ENCODE measurements at regions not wholly inside any gene's neighbourhood (a gene's known extent, or its start where the extent isn't known, plus 50 kb on each side); places are given as distances from the start of the nearest gene placed in this dataset.

- intact Hi-C loops (cut with micrococcal nuclease) = no loop called here
- no peaks in the 10 kb centered on the region for H3K27me3 Mint-ChIP-seq (ENCODE audit: insufficient read depth)
- H3K36me3 Mint-ChIP-seq (ENCODE audit: low read depth) = no peaks in the 10 kb centered on the region
- no peak overlapping the region for H3K4me3 Mint-ChIP-seq
- H3K27ac Mint-ChIP-seq = no peak overlapping the region
- H3K9me3 Mint-ChIP-seq = peaks cover 7% of the 10 kb centered on the region
- H3K4me1 Mint-ChIP-seq (ENCODE audit: low read depth) = no peaks in the 10 kb centered on the region
- DNase-seq (ENCODE audit: low spot score) = no peak
Observed at GRCh38 chr6:164296411-164296810, 881.9 kb downstream of the QKI start.

GRCh38 chr6:164294047-164294784, 879.7 kb downstream of the QKI start:
- H3K9me3 Mint-ChIP-seq = peaks cover 7% of the 10 kb centered on the region
- H3K36me3 Mint-ChIP-seq (ENCODE audit: low read depth) = no peaks in the 10 kb centered on the region
- no peak overlapping the region for H3K27ac Mint-ChIP-seq
- intact Hi-C loops (cut with micrococcal nuclease) = no loop called here
- no peak for DNase-seq (ENCODE audit: low spot score)
- H3K4me1 Mint-ChIP-seq (ENCODE audit: low read depth) = no peaks in the 10 kb centered on the region
- H3K4me3 Mint-ChIP-seq = no peak overlapping the region
- H3K27me3 Mint-ChIP-seq (ENCODE audit: insufficient read depth) = no peaks in the 10 kb centered on the region

- H3K27me3 Mint-ChIP-seq (ENCODE audit: insufficient read depth) = no peaks in the 10 kb centered on the region
- no peak overlapping the region for H3K4me3 Mint-ChIP-seq
- no peaks in the 10 kb centered on the region for H3K4me1 Mint-ChIP-seq (ENCODE audit: low read depth)
- peaks cover 4% of the 10 kb centered on the region for H3K9me3 Mint-ChIP-seq
- DNase-seq (ENCODE audit: low spot score) = no peak
- intact Hi-C loops (cut with micrococcal nuclease) = no loop called here
- H3K27ac Mint-ChIP-seq = no peak overlapping the region
- H3K36me3 Mint-ChIP-seq (ENCODE audit: low read depth) = no peaks in the 10 kb centered on the region
Observed at GRCh38 chr6:164291224-164291623, 876.7 kb downstream of the QKI start.

DNA sequence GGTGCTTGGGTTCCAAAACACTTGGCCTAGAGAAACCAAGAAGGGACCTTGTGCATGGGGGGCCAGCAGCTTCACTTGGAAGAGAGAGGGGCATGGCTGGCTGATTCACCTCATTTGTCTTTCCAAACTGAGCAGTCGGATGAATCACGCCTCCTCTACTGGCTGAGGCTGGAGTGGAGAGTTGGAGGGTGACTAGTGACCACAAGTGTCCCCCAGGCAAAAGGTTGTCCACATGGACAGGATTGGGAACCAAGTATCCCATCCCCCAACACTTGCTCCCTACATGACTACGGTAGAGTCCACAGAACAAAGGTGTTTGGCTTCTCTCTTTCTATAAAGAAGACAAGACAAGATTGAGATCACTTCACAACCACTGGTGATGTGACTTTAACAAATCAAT, 875.6 kb downstream of the QKI start:
- H3K27ac Mint-ChIP-seq = no peak overlapping the region
- intact Hi-C loops (cut with micrococcal nuclease) = no loop called here
- H3K36me3 Mint-ChIP-seq (ENCODE audit: low read depth) = no peaks in the 10 kb centered on the region
- no peaks in the 10 kb centered on the region for H3K4me1 Mint-ChIP-seq (ENCODE audit: low read depth)
- H3K27me3 Mint-ChIP-seq (ENCODE audit: insufficient read depth) = no peaks in the 10 kb centered on the region
- no peak overlapping the region for H3K4me3 Mint-ChIP-seq
- peaks cover 5% of the 10 kb centered on the region for H3K9me3 Mint-ChIP-seq
- DNase-seq (ENCODE audit: low spot score) = no peak

DNA sequence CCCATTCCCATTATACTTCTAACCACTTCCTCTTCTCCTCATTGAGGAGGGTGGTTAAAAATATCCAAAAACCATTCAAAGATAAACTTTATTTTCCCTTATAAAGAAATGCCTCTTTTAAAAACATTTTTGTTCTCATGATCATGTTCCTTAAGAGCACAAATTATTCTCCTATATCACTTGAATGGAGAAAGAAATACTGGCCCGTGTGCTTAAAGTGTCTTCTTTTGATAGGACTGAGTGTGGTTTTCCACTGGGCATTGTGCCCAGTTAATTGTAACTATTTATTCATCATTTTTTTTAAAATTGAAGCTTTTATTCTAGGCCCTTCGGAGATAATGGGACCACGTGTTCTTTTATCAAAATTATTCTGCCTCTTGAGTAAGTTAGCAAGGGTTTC, 871.5 kb downstream of the QKI start:
- no peaks in the 10 kb centered on the region for H3K36me3 Mint-ChIP-seq (ENCODE audit: low read depth)
- H3K4me3 Mint-ChIP-seq = no peak overlapping the region
- no peak overlapping the region for H3K27ac Mint-ChIP-seq
- H3K9me3 Mint-ChIP-seq = peaks cover 5% of the 10 kb centered on the region
- no peaks in the 10 kb centered on the region for H3K4me1 Mint-ChIP-seq (ENCODE audit: low read depth)
- no peaks in the 10 kb centered on the region for H3K27me3 Mint-ChIP-seq (ENCODE audit: insufficient read depth)
- intact Hi-C loops (cut with micrococcal nuclease) = no loop called here
- no peak for DNase-seq (ENCODE audit: low spot score)

DNA sequence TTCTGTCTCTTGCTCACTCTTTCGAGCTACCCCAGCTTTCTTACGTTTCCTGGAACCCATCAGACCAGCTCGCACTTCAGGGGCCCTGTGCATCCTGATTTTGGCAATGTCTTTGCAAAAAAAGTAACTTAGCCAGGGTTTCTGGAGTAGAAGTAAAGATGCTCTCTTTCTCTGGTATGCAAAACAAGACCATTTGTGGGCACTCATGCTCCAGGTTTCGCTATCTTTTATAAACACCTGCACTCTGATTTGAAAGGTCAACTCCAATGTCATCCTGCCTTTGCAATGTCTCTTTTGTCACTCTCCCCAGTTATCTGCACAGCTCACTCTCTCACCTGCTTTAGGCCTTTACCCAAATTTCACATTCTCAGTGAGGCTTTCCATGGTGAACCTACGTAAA, 869.1 kb downstream of the QKI start:
- Mint-ChIP-seq H3K4me1 (ENCODE audit: low read depth) (no peaks in the 10 kb centered on the region), H3K4me3 (no peak overlapping the region), H3K36me3 (ENCODE audit: low read depth) (no peaks in the 10 kb centered on the region), H3K9me3 (peaks cover 5% of the 10 kb centered on the region), H3K27me3 (ENCODE audit: insufficient read depth) (no peaks in the 10 kb centered on the region), H3K27ac (no peak overlapping the region)
- DNase-seq (ENCODE audit: low spot score) = no peak
- intact Hi-C loops (cut with micrococcal nuclease) = no loop called here

GRCh38 chr6:164276211-164276610, 861.7 kb downstream of the QKI start:
- no peaks in the 10 kb centered on the region for H3K4me1 Mint-ChIP-seq (ENCODE audit: low read depth)
- H3K27me3 Mint-ChIP-seq (ENCODE audit: insufficient read depth) = no peaks in the 10 kb centered on the region
- intact Hi-C loops (cut with micrococcal nuclease) = no loop called here
- no peak overlapping the region for H3K27ac Mint-ChIP-seq
- H3K9me3 Mint-ChIP-seq = no peaks in the 10 kb centered on the region
- no peak overlapping the region for H3K4me3 Mint-ChIP-seq
- no peaks in the 10 kb centered on the region for H3K36me3 Mint-ChIP-seq (ENCODE audit: low read depth)
- no peak for DNase-seq (ENCODE audit: low spot score)

GRCh38 chr6:164275773-164276172, 861.3 kb downstream of the QKI start:
- H3K4me1 Mint-ChIP-seq (ENCODE audit: low read depth) = no peaks in the 10 kb centered on the region
- intact Hi-C loops (cut with micrococcal nuclease) = no loop called here
- no peak overlapping the region for H3K4me3 Mint-ChIP-seq
- H3K9me3 Mint-ChIP-seq = no peaks in the 10 kb centered on the region
- no peak overlapping the region for H3K27ac Mint-ChIP-seq
- DNase-seq (ENCODE audit: low spot score) = no peak
- no peaks in the 10 kb centered on the region for H3K27me3 Mint-ChIP-seq (ENCODE audit: insufficient read depth)
- H3K36me3 Mint-ChIP-seq (ENCODE audit: low read depth) = no peaks in the 10 kb centered on the region

GRCh38 chr6:164274493-164274892, 860.0 kb downstream of the QKI start:
- Mint-ChIP-seq H3K27ac (no peak overlapping the region), H3K36me3 (ENCODE audit: low read depth) (no peaks in the 10 kb centered on the region), H3K9me3 (peaks cover under 1% of the 10 kb centered on the region), H3K27me3 (ENCODE audit: insufficient read depth) (no peaks in the 10 kb centered on the region), H3K4me1 (ENCODE audit: low read depth) (no peaks in the 10 kb centered on the region), H3K4me3 (no peak overlapping the region)
- no peak for DNase-seq (ENCODE audit: low spot score)
- intact Hi-C loops (cut with micrococcal nuclease) = no loop called here

DNA sequence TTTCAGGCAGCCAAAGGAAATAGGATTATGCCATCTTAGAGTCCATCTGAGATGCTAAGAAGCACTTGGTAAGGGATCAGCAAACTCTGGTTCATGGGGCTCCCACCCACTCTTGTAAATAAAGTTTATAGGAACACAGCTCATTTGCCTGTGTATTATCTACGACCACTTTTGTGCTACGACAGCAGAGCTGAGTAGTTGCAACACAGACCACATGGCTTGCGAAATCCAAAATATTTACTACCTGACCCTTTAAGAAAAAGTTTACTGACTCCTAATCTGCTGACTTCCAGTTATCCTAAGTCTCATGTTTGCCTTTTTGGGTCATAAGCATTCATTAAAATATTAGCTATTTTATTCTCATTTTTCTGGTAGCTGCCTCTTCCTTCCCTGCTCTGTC, 859.0 kb downstream of the QKI start:
- Mint-ChIP-seq H3K4me3 (no peak overlapping the region), H3K27me3 (ENCODE audit: insufficient read depth) (no peaks in the 10 kb centered on the region), H3K27ac (no peak overlapping the region), H3K4me1 (ENCODE audit: low read depth) (no peaks in the 10 kb centered on the region), H3K36me3 (ENCODE audit: low read depth) (no peaks in the 10 kb centered on the region), H3K9me3 (peaks cover 6% of the 10 kb centered on the region)
- intact Hi-C loops (cut with micrococcal nuclease) = no loop called here
- DNase-seq (ENCODE audit: low spot score) = no peak

GRCh38 chr6:164266851-164267250, 852.3 kb downstream of the QKI start:
- Mint-ChIP-seq H3K9me3 (peaks cover 6% of the 10 kb centered on the region), H3K27ac (no peak overlapping the region), H3K4me3 (no peak overlapping the region), H3K27me3 (ENCODE audit: insufficient read depth) (no peaks in the 10 kb centered on the region), H3K4me1 (ENCODE audit: low read depth) (no peaks in the 10 kb centered on the region), H3K36me3 (ENCODE audit: low read depth) (no peaks in the 10 kb centered on the region)
- intact Hi-C loops (cut with micrococcal nuclease) = no loop called here
- no peak for DNase-seq (ENCODE audit: low spot score)

- intact Hi-C loops (cut with micrococcal nuclease) = no loop called here
- no peak for DNase-seq (ENCODE audit: low spot score)
- Mint-ChIP-seq H3K27me3 (ENCODE audit: insufficient read depth) (no peaks in the 10 kb centered on the region), H3K4me1 (ENCODE audit: low read depth) (no peaks in the 10 kb centered on the region), H3K36me3 (ENCODE audit: low read depth) (no peaks in the 10 kb centered on the region), H3K4me3 (no peak overlapping the region), H3K9me3 (no peaks in the 10 kb centered on the region), H3K27ac (no peak overlapping the region)
Observed at GRCh38 chr6:164262348-164262747, 847.8 kb downstream of the QKI start.

- no peaks in the 10 kb centered on the region for H3K27me3 Mint-ChIP-seq (ENCODE audit: insufficient read depth)
- no peaks in the 10 kb centered on the region for H3K36me3 Mint-ChIP-seq (ENCODE audit: low read depth)
- H3K4me1 Mint-ChIP-seq (ENCODE audit: low read depth) = no peaks in the 10 kb centered on the region
- H3K9me3 Mint-ChIP-seq = no peaks in the 10 kb centered on the region
- intact Hi-C loops (cut with micrococcal nuclease) = no loop called here
- DNase-seq (ENCODE audit: low spot score) = no peak
- H3K4me3 Mint-ChIP-seq = no peak overlapping the region
- H3K27ac Mint-ChIP-seq = no peak overlapping the region
Observed at GRCh38 chr6:164258421-164258820, 843.9 kb downstream of the QKI start.

- H3K36me3 Mint-ChIP-seq (ENCODE audit: low read depth) = no peaks in the 10 kb centered on the region
- H3K27me3 Mint-ChIP-seq (ENCODE audit: insufficient read depth) = no peaks in the 10 kb centered on the region
- no peak for DNase-seq (ENCODE audit: low spot score)
- no peaks in the 10 kb centered on the region for H3K9me3 Mint-ChIP-seq
- no peaks in the 10 kb centered on the region for H3K4me1 Mint-ChIP-seq (ENCODE audit: low read depth)
- intact Hi-C loops (cut with micrococcal nuclease) = no loop called here
- no peak overlapping the region for H3K27ac Mint-ChIP-seq
- no peak overlapping the region for H3K4me3 Mint-ChIP-seq
Observed at GRCh38 chr6:164252948-164253347, 838.4 kb downstream of the QKI start.
